T-helper 17 cell (primary cell): ENCODE measurements at regions not wholly inside any gene's neighbourhood (a gene's known extent, or its start where the extent isn't known, plus 50 kb on each side); places are given as distances from the start of the nearest gene placed in this dataset.
A peak's percentile ranks its signal among the peaks of the same experiment; 100 is the strongest.

Experiments used
- ATAC-seq: fragments of 150-1000 bp; cut with Tn5 transposase; 2 replicates; pipeline ENCODE4 v1.10.0; 2021; ENCODE audit warnings: mild to moderate bottlenecking, moderate library complexity
- DNase-seq, 3 donors: peaks; one replicate each; pipeline versions ENCODE4 v3.0.0 to v3.0.0-alpha.2; 2020 to 2021
- H3K9me3 ChIP-seq: one replicate; pipeline ENCODE4 v1.7.0; 2013; ENCODE audit warnings: low read length, mild to moderate bottlenecking; ENCODE audit not compliant: control insufficient read depth, poor library complexity, severe bottlenecking
- H3K27ac Mint-ChIP-seq: one replicate; pipeline ENCODE4 v1.8.0; 2022; ENCODE audit warnings: mild to moderate bottlenecking, moderate library complexity, mixed read lengths
- H3K27me3 Mint-ChIP-seq: one replicate; pipeline ENCODE4 v1.8.0; 2022; ENCODE audit warnings: mixed read lengths
- H3K36me3 Mint-ChIP-seq: one replicate; pipeline ENCODE4 v1.8.0; 2022; ENCODE audit warnings: low read depth, mixed read lengths
- H3K4me1 Mint-ChIP-seq: one replicate; pipeline ENCODE4 v1.8.0; 2022; ENCODE audit warnings: mild to moderate bottlenecking, mixed read lengths
- H3K4me3 Mint-ChIP-seq: one replicate; pipeline ENCODE4 v1.8.0; 2022; ENCODE audit warnings: mild to moderate bottlenecking, moderate library complexity, mixed read lengths

DNA sequence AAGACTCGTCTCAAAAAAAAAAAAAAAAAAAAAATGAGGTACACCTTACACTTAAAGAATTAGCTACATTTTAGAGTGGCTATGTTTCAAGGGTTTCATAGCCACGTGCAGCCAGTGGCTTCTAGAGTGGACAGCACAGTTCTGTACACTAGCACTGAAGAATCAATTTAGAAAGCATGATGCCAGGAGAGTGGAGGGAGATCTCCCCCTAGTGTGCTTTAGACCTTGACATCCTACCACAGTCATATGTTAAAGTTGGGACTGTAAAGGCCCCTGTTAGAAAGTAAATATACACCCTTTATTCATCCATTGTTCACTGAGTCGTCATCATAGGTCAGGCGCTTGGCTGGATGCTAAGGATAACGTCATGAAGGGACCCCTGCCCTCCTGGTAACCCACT is 179.4 kb downstream of the QDPR start:
- Mint-ChIP-seq H3K27me3 (peaks cover 6% of the 10 kb centered on the region), H3K27ac (peak overlapping the region; percentile 62), H3K4me1 (peaks cover 26% of the 10 kb centered on the region), H3K4me3 (no peak overlapping the region), H3K36me3 (no peaks in the 10 kb centered on the region)
- no peaks in the 10 kb centered on the region for H3K9me3 ChIP-seq
- ATAC-seq (no peak), DNase-seq (no peak)

DNA sequence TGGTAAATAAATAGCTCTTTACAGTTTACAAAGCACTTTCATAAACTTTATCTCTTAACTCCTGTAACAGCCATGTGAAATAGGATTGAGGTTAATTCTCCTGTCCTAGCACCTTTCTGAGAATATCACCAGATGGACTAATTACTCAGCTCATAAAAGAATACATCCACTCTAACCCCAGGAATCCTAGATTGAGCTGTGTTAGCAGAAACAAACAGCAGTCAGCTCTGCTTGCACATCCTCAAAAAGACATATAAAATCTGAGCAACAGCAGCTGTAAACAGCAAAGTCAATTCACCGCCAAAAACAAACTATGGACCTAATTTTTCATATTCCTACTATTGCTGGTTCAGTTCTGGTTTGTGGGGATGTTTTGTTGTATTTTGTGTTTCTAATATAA is 182.8 kb downstream of the QDPR start:
- Mint-ChIP-seq H3K4me1 (peaks cover 7% of the 10 kb centered on the region), H3K36me3 (no peaks in the 10 kb centered on the region), H3K27ac (no peak overlapping the region), H3K4me3 (no peak overlapping the region), H3K27me3 (peaks cover 12% of the 10 kb centered on the region)
- no peak for DNase-seq
- no peak for ATAC-seq
- no peaks in the 10 kb centered on the region for H3K9me3 ChIP-seq

DNA sequence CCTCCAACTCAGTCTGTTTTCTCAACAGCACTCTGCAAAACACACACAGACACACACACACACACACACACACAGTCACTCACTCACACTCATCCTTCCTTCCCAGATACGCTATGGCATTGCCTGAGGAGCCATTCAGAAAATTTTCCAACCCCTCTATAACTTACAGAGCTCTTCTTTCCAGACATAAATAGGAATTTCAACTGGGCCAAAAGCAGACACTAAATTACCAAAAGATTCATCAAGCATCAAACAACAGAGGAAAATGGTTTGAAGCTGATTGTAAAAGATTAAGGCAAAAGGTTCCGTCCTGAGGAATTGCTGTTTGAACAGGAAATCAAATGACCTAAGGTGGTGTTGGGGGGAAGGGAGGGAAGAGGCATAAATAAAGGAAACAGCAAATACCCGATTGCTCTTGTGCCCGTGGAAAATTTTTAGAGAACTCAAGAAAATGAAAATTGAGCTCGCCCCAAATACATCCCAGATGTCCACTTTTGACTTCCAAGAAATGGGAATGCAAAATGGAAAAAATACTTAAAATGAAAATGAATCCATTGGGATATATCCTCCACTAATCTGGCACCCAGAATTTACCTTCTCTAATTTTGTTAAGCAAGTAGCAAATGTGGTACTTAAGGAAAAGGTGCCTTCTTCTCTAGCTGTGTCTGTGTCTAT is 183.6 kb downstream of the QDPR start:
- H3K27me3 Mint-ChIP-seq, result peaks cover 14% of the 10 kb centered on the region
- H3K9me3 ChIP-seq, result no peaks in the 10 kb centered on the region
- ATAC-seq (no peak), DNase-seq (no peak)
- H3K27ac Mint-ChIP-seq, result no peak overlapping the region
- H3K36me3 Mint-ChIP-seq, result no peaks in the 10 kb centered on the region
- H3K4me1 Mint-ChIP-seq, result peaks cover 7% of the 10 kb centered on the region
- no peak overlapping the region for H3K4me3 Mint-ChIP-seq

DNA sequence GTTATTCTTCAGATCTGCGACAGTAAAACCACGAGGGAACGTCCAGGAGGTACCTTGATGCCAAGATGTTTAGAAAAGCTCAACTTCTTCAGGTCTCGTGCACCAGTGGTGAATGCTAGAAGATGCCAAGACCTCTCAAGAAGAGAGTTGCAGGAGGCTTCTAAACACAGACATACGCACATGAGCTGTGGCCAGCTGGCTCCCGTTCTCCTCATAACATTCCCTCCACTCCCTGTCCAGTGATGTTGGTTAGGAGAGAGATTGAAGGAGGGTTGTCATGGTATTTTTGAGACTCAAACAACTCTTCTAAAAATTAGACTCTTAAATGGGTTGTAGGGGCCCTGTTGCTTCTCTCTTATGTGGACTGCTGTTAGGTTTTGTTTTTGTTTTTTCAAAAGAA is 184.3 kb downstream of the QDPR start:
- H3K4me3 Mint-ChIP-seq, result no peak overlapping the region
- H3K36me3 Mint-ChIP-seq, result no peaks in the 10 kb centered on the region
- H3K27me3 Mint-ChIP-seq, result peaks cover 12% of the 10 kb centered on the region
- peaks cover 4% of the 10 kb centered on the region for H3K4me1 Mint-ChIP-seq
- H3K27ac Mint-ChIP-seq, result no peak overlapping the region
- H3K9me3 ChIP-seq, result no peaks in the 10 kb centered on the region
- ATAC-seq (no peak), DNase-seq (no peak)

DNA sequence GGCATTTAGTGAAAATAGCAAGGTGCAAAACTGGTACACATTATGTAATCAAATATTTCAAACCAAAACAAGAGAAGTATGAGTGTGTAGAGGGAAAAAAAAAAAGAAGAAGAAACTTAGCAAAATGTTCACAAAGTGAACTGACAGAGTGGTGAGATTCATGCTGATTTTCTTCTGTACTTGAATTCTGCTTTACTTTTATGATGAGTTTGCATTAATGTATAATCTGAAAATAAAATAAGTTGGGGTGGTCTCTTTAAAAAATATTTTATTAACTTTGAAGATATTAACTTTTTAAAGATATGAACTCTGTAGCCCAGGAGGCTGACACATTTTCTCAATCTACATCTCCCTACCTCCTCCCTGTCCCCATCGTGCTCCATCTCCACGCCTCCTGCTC is 185.1 kb downstream of the QDPR start:
- H3K4me3 Mint-ChIP-seq, result no peak overlapping the region
- H3K4me1 Mint-ChIP-seq, result peaks cover 4% of the 10 kb centered on the region
- H3K36me3 Mint-ChIP-seq, result no peaks in the 10 kb centered on the region
- no peak overlapping the region for H3K27ac Mint-ChIP-seq
- DNase-seq (no peak), ATAC-seq (no peak)
- no peaks in the 10 kb centered on the region for H3K9me3 ChIP-seq
- peaks cover 12% of the 10 kb centered on the region for H3K27me3 Mint-ChIP-seq

DNA sequence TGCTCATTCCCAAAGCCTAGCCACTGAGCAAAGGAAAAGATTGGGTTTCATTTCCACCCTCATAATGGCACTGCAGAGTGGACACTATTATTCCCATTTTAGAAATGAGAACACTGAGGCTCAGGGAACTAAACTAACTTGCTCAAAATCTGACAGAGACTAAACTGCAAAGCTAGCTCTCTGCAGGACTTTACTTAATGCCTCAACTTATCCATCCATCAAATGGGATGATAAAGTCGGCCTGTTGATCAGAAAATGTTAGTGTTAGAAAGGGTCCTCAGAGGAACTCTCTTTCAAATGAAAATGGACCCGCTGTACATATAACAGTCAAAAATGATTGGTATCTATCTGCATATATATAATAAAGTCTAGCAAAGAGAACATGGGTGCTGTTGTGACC is 186.8 kb downstream of the QDPR start:
- H3K27ac Mint-ChIP-seq, result no peak overlapping the region
- DNase-seq, result no peak
- H3K4me1 Mint-ChIP-seq, result peaks cover 4% of the 10 kb centered on the region
- H3K4me3 Mint-ChIP-seq, result no peak overlapping the region
- ATAC-seq, result no peak
- no peaks in the 10 kb centered on the region for H3K36me3 Mint-ChIP-seq
- H3K27me3 Mint-ChIP-seq, result peaks cover 12% of the 10 kb centered on the region
- no peaks in the 10 kb centered on the region for H3K9me3 ChIP-seq

DNA sequence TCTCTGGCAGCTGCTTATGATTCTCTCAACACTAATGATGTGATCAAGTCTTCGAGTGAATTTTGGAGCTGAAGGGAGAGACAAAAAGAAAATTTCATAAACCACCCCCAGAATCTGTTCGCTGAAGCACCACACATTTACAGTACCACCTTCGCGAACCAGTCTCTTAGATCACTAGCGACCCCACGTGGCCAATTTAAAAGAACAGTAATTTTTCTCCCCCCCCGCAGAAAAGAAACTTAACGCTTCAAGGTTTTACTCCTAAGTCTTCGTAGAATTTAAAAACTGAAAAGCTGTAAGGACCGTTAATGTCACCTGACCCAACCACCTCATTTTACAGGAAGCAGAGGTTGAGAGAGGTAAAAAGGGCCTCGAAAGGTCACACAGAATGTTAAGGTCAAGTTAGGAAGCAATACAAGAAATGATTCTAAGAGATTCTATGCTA is 187.5 kb downstream of the QDPR start:
- ATAC-seq (peak; percentile 58), DNase-seq (peak in 1 of 3 donors; percentile 13)
- peaks cover 12% of the 10 kb centered on the region for H3K27me3 Mint-ChIP-seq
- no peak overlapping the region for H3K27ac Mint-ChIP-seq
- H3K4me3 Mint-ChIP-seq, result no peak overlapping the region
- peaks cover 4% of the 10 kb centered on the region for H3K4me1 Mint-ChIP-seq
- no peaks in the 10 kb centered on the region for H3K36me3 Mint-ChIP-seq
- H3K9me3 ChIP-seq, result no peaks in the 10 kb centered on the region

DNA sequence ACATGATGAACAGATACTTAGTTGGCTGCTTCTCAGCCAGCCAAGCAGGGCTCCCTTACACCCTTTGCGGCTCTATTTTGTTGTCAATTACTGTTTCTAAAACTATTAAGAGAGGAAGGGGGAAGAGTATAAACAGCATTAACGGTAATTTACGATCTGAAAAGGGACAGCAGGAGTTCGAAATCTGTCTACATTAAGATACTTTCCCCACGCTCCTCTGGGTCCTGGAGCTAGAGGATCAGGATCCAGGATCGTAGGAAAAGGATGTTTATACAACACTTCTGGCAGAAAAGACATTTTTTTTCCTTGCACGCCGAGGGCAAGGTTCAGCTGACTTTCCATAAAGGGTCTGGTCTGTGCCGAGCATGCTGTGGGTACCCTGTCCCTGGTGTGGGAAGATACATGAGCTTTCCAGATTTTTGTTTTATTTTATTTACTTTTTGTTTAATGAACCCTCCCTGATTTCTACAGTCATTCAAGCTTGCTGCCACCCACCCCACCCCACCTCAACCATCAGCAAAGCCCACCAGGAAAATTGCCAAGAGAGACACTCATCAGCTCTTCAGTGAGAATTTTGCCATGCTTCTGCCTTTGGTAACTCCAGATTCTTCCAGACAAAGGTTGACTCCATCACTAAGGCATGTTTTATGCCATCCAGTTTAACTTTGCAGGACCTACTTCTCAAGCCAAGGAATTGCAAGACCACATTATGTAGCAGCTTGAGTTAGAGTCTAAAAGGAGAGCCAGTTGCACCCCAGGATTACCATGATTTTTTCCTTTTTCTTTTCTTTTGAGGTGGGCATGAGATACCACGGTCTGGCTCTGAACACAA is 188.1 kb downstream of the QDPR start:
- no peak for ATAC-seq
- Mint-ChIP-seq H3K36me3 (no peaks in the 10 kb centered on the region), H3K27me3 (peaks cover 12% of the 10 kb centered on the region), H3K27ac (no peak overlapping the region), H3K4me1 (peaks cover 4% of the 10 kb centered on the region), H3K4me3 (no peak overlapping the region)
- DNase-seq, result no peak
- H3K9me3 ChIP-seq, result no peaks in the 10 kb centered on the region

DNA sequence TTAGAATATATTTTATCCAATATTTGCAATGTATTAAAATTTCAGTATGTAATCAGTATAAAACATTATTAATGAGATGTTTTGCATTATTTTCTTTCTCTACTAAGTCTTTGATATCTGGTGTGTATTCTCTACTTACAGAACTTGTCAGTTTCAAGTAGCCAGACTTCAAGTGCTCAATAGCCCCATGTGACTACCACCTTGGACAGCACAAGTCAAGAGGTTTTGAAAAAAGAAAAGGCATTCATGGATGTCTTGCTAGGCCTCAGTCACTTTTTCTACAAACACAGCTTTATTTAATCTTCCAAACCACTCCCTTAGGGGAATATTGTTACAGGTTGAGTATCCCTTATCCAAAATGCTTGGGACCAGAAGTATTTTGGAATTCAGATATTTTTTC is 189.4 kb downstream of the QDPR start:
- H3K27me3 Mint-ChIP-seq, result peaks cover 12% of the 10 kb centered on the region
- no peaks in the 10 kb centered on the region for H3K9me3 ChIP-seq
- H3K4me1 Mint-ChIP-seq, result peaks cover 4% of the 10 kb centered on the region
- no peak for DNase-seq
- H3K27ac Mint-ChIP-seq, result no peak overlapping the region
- H3K36me3 Mint-ChIP-seq, result no peaks in the 10 kb centered on the region
- H3K4me3 Mint-ChIP-seq, result no peak overlapping the region
- ATAC-seq, result no peak

DNA sequence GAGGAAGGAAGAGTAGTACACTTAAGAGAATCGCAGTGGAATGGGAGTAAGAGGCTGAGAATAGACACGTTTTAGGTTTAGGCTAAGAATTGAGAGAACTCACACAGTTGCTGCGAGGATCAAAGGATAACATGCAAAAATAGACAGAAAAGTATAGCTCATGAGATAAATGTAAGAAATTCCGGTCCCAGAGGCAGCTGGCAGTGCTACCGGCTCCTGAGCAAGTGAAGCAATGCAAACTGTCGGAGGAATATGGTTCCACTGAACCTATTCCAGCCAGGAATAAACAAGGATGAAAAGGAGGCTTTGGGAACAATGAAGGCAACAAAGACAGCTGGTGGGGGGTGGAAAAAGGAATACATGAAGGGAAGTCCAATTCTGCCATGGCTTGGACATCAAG is 191.8 kb downstream of the QDPR start:
- no peaks in the 10 kb centered on the region for H3K36me3 Mint-ChIP-seq
- no peak overlapping the region for H3K27ac Mint-ChIP-seq
- H3K4me1 Mint-ChIP-seq, result peaks cover 4% of the 10 kb centered on the region
- DNase-seq, result no peak
- no peak overlapping the region for H3K4me3 Mint-ChIP-seq
- no peak for ATAC-seq
- H3K9me3 ChIP-seq, result no peaks in the 10 kb centered on the region
- H3K27me3 Mint-ChIP-seq, result peaks cover 33% of the 10 kb centered on the region

DNA sequence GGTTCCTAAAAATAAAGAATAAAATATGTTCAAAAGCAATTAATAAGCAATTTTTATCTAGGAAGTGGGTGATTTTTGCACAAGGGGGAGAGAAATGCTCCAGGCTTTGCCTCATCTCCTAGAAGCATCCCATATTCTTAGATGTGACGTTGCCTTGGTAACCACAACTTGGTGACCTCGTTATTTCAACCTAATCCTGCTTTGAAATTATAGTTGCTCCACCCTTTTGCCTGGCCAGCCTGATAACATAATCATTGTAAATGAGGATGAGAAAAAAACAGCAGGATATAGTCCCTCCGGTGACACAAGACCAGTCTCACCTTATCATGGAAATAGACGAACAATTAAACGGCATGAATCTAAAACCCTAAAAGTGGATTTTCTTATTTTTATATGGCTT is 194.4 kb downstream of the QDPR start:
- no peak for DNase-seq
- Mint-ChIP-seq H3K27me3 (peaks cover 22% of the 10 kb centered on the region), H3K27ac (no peak overlapping the region), H3K36me3 (no peaks in the 10 kb centered on the region), H3K4me3 (no peak overlapping the region), H3K4me1 (no peaks in the 10 kb centered on the region)
- ATAC-seq, result no peak
- H3K9me3 ChIP-seq, result no peaks in the 10 kb centered on the region

DNA sequence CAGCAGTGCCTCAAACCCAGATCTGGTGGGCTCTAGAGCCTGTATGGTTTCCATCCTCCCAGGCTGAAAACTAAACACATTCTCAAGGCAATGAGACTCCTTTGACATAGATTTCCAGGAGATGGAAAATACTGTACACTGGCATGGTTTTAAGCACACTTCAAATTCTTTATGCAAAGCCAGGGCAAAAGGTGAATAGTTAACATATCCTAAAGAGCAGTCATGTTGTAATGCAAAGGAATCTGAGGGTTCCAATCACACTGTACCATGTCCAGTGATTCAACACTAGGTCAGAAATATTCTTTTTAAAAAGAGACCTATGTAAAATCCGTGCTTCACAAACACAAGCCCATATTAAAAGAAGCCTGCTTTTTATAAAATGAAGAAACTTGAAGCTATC is 195.3 kb downstream of the QDPR start:
- H3K4me1 Mint-ChIP-seq, result no peaks in the 10 kb centered on the region
- no peak overlapping the region for H3K4me3 Mint-ChIP-seq
- ATAC-seq (no peak), DNase-seq (no peak)
- H3K27ac Mint-ChIP-seq, result no peak overlapping the region
- H3K36me3 Mint-ChIP-seq, result no peaks in the 10 kb centered on the region
- no peaks in the 10 kb centered on the region for H3K9me3 ChIP-seq
- H3K27me3 Mint-ChIP-seq, result peaks cover 28% of the 10 kb centered on the region

DNA sequence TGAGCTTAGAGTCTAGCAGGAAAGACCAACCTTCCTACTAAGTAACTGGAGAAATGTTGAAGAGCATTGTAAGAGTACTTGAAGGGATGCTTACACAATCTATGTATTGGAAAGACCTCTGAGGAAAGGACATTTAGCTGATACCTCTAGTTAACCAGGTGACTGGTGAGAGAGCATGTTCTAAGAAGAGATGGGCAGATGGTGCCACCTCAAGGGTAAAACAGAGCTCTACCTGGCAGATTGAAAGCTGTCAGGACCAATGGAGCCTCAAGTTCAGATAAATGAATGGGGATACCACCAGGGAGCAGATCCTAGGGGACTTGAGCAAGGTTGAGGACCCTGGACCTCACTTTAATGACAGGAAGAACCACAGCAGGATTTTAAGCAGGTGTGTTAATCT is 196.4 kb downstream of the QDPR start:
- Mint-ChIP-seq H3K4me1 (peaks cover 2% of the 10 kb centered on the region), H3K36me3 (no peaks in the 10 kb centered on the region), H3K4me3 (no peak overlapping the region), H3K27ac (no peak overlapping the region), H3K27me3 (peaks cover 28% of the 10 kb centered on the region)
- ATAC-seq (no peak), DNase-seq (no peak)
- H3K9me3 ChIP-seq, result no peaks in the 10 kb centered on the region

DNA sequence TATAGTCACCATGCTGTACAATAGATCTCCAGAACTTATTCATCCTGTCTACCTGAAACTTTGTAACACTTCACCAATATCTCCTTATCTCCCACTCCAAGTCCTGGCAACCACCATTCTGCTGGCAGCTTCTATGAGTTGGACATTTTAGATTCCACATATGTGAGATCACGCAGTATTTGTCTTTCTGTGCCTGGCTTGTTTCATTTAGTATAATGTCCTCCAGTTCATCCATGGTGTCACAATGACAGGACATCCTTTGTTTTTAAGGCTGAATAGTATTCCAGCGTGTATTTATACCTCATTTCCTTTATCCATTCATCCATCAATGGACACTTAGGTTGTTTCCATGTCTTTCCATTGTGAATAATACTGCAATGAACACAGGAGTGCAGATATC is 198.7 kb downstream of the QDPR start:
- H3K4me3 Mint-ChIP-seq, result no peak overlapping the region
- H3K36me3 Mint-ChIP-seq, result no peaks in the 10 kb centered on the region
- H3K27me3 Mint-ChIP-seq, result peaks cover 33% of the 10 kb centered on the region
- H3K9me3 ChIP-seq, result no peaks in the 10 kb centered on the region
- no peak for ATAC-seq
- H3K4me1 Mint-ChIP-seq, result peaks cover 5% of the 10 kb centered on the region
- no peak overlapping the region for H3K27ac Mint-ChIP-seq
- DNase-seq, result no peak
